ENCODE measurements at regions not wholly inside any gene's neighbourhood (a gene's known extent, or its start where the extent isn't known, plus 50 kb on each side); places are given as distances from the start of the nearest gene placed in this dataset.

DNA sequence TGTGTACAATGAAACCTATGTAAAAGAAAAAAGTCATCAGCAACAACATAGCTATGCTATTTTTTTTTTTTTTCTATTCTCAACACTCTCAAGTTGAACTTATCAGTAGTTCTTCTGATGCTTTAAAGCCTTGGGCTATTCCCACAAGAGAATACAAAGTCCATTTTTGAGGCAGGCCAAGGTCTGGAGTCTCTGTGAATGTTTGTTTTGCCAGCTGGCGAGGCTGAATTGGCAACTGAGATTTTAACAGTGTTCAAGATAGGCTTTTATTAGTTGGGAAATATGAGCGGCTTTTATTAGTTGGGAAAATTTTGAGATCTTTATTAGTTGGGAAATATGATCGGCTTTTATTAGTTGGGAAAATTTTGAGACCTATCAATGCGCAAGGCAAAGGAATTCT lies 336.6 kb downstream of the SLITRK2 start:
- FAIRE-seq: no peak

More for the DNA sequence above, 336.6 kb downstream of the SLITRK2 start:
- no peaks in the 10 kb centered on the region for H3K23me2 ChIP-seq (ENCODE audit: low read depth, low read length)
- no peaks in the 10 kb centered on the region for H3K79me1 ChIP-seq (ENCODE audit: low read depth, low read length)
- no peak overlapping the region for H2BK12ac ChIP-seq (ENCODE audit: low read depth, low read length)
- no peaks in the 10 kb centered on the region for H3K9me3 ChIP-seq (ENCODE audit: insufficient read depth in 2 of 2, low read depth in 1 of 2, low read length in 1 of 2)
- H3K4me1 ChIP-seq (replicated peaks in 1 of 4; ENCODE audit: control insufficient read depth in 3 of 4, insufficient read depth in 4 of 4, low read length in 3 of 4): no peaks in the 10 kb centered on the region
- no peak overlapping the region for H2BK120ac ChIP-seq (replicated peaks; ENCODE audit: low read depth, low read length)
- no peak overlapping the region for H3K56ac ChIP-seq (replicated peaks; ENCODE audit: insufficient read length, low read depth, low read length)
- H3K18ac ChIP-seq (ENCODE audit: extremely low read depth, low read length): no peak overlapping the region
- H3K4ac ChIP-seq (replicated peaks; ENCODE audit: insufficient read length, low read depth, low read length): no peak overlapping the region
- TF ChIP-seq BRCA1 (IDR thresholded peaks at IDR 0.05; ENCODE audit: low read depth, low read length) (no peak), JUN (IDR thresholded peaks at IDR 0.05; ENCODE audit: low read depth, low read length) (no peak)
- ChIA-PET POLR2A (ENCODE audit: partially characterized antibody) (no interaction called here), CTCF (ENCODE audit: partially characterized antibody) (no interaction called here)
- no peaks in the 10 kb centered on the region for H3K79me2 ChIP-seq (ENCODE audit: control insufficient read depth in 1 of 2, insufficient read depth in 2 of 2, low read length in 2 of 2)
- H4K20me1 ChIP-seq (replicated peaks in 1 of 2; ENCODE audit: control insufficient read depth in 1 of 2, insufficient read depth in 2 of 2, low read length in 2 of 2): no peaks in the 10 kb centered on the region
- H3K27me3 ChIP-seq (replicated peaks in 1 of 4; ENCODE audit: control insufficient read depth in 3 of 4, extremely low read depth in 1 of 4, insufficient read depth in 3 of 4, low read length in 3 of 4): no peaks in the 10 kb centered on the region
- H3K14ac ChIP-seq (ENCODE audit: insufficient read length): no peak overlapping the region
- no peak overlapping the region for H2BK20ac ChIP-seq (ENCODE audit: low read length)
- no peak overlapping the region for H4K91ac ChIP-seq (replicated peaks; ENCODE audit: insufficient read length, low read length)
- H4K8ac ChIP-seq (ENCODE audit: extremely low read depth, insufficient read depth, low read length): no peak overlapping the region
- no peak overlapping the region for H2BK5ac ChIP-seq (ENCODE audit: low read depth, low read length)
- 98% methylated on average over 4 of the region's 4 CpGs; no CpG with 5 or more reads in 1 of the 2 experiments for WGBS, 2 experiments (ENCODE audit: extremely low coverage in 1 of 2, insufficient coverage in 1 of 2, insufficient read length in 1 of 2, insufficient replicate concordance in 2 of 2, low coverage in 1 of 2, low lambda C conversion rate in 2 of 2, missing lambda C conversion rate in 1 of 2)
- H2AFZ ChIP-seq (ENCODE audit: low read length): no peak overlapping the region
- no peak overlapping the region for H3K27ac ChIP-seq (ENCODE audit: low read depth, low read length)
- H4K5ac ChIP-seq (ENCODE audit: insufficient read length, low read depth, low read length): no peak overlapping the region
- no peak overlapping the region for H2AK5ac ChIP-seq (ENCODE audit: low read depth, low read length)
- no peak overlapping the region for H2BK15ac ChIP-seq (ENCODE audit: low read length)
- H3K23ac ChIP-seq (ENCODE audit: insufficient read length): no peak overlapping the region
- H3K4me3 ChIP-seq (ENCODE audit: extremely low read depth in 1 of 4, insufficient read depth in 2 of 4, low read depth in 3 of 4, low read length in 4 of 4): no peak overlapping the region
- H3K9ac ChIP-seq (replicated peaks in 1 of 4; ENCODE audit: extremely low read depth in 1 of 4, low read depth in 3 of 4, low read length in 3 of 4): no peak overlapping the region
- H3K36me3 ChIP-seq (ENCODE audit: control insufficient read depth in 2 of 4, insufficient read depth in 4 of 4, low read length in 3 of 4): no peaks in the 10 kb centered on the region
- H3K4me2 ChIP-seq (ENCODE audit: insufficient read depth in 1 of 2, low read depth in 2 of 2, low read length in 2 of 2): no peak overlapping the region
- DNase-seq (ENCODE audit: low read depth in 1 of 2, low spot score in 2 of 2): no peak
